Heart left ventricle (tissue), 16 donors: ENCODE measurements at regions not wholly inside any gene's neighbourhood (a gene's known extent, or its start where the extent isn't known, plus 50 kb on each side); places are given as distances from the start of the nearest gene placed in this dataset.

ENCODE experiments used
- ATAC-seq, 4 donors: fragments of 200-7000 bp; cut with Tn5 transposase; one replicate each; pipeline ENCODE4 v1.9.1; 2020 to 2022; ENCODE audit warnings: moderate library complexity in 4 of 4, mild to moderate bottlenecking in 3 of 4, moderate number of reproducible peaks in 1 of 4
- DNase-seq, 5 donors: peaks; one replicate each; pipeline ENCODE4 v3.0.0-alpha.2; 2020
- H3K27ac ChIP-seq, 12 donors: fragments of 200-600 bp; sonication (generic) in 4 of 12; one replicate each; pipeline versions ENCODE4 v1.5.0 to v1.8.0; 2016 to 2022; ENCODE audit warnings: mild to moderate bottlenecking in 2 of 12
- H3K27me3 ChIP-seq, 9 donors: fragments of 200-600 bp; sonication (generic) in 2 of 9; one replicate each; pipeline versions ENCODE4 v1.5.1 to v1.8.0; 2016 to 2022; ENCODE audit warnings: mild to moderate bottlenecking in 3 of 9
- H3K36me3 ChIP-seq, 9 donors: fragments of 200-600 bp; sonication (generic) in 2 of 9; one replicate each; pipeline versions ENCODE4 v1.5.0 to v1.8.0; 2018 to 2022; ENCODE audit warnings: mild to moderate bottlenecking in 2 of 9
- H3K4me1 ChIP-seq, 12 donors: fragments of 200-600 bp; sonication (generic) in 4 of 12; one replicate each; pipeline versions ENCODE4 v1.5.0 to v1.8.0; 2016 to 2022; ENCODE audit warnings: mild to moderate bottlenecking in 3 of 12
- H3K4me3 ChIP-seq, 12 donors: fragments of 200-600 bp; sonication (generic) in 4 of 12; one replicate each; pipeline versions ENCODE4 v1.5.0 to v1.8.0; 2017 to 2022; ENCODE audit warnings: mild to moderate bottlenecking in 9 of 12, moderate library complexity in 4 of 12
- H3K9me3 ChIP-seq, 12 donors: fragments of 200-600 bp; sonication (generic) in 4 of 12; one replicate each; pipeline versions ENCODE4 v1.5.0 to v1.8.0; 2016 to 2022; ENCODE audit warnings: mild to moderate bottlenecking in 1 of 12
- CTCF ChIP-seq, 12 donors: fragments of 200-600 bp; sonication (generic) in 4 of 12; IDR thresholded peaks; one replicate each; pipeline versions ENCODE4 v1.5.0 to v1.8.0; 2018 to 2022; ENCODE audit warnings: antibody characterized with exemption in 12 of 12, mild to moderate bottlenecking in 5 of 12
- POLR2A ChIP-seq, 2 donors: fragments of 450-650 bp; IDR thresholded peaks; one replicate each; pipeline ENCODE4 v1.6.1; 2017; ENCODE audit warnings: antibody characterized with exemption in 2 of 2, mild to moderate bottlenecking in 2 of 2, moderate library complexity in 2 of 2
- WGBS, 4 donors: extraction: QIAGEN DNeasy Blood & Tissue Kit in 2 of 4; methylation state at CpG; one replicate each; pipeline versions ENCODE4 v1.1.5 to v1.1.7; 2013 to 2018; 5-methylcytosine and 5-hydroxymethylcytosine counted together
- intact Hi-C, 10 donors: fragments of 100-400 bp; cut with DNase I; formaldehyde crosslinking; loops; one replicate each; pipeline versions ENCODE4 v1.11.1 to v1.14.2; 2022
- donor health status: ischemic (EF 13 %, LVEDD 7.1; RV severe dilation, severe dysfunction).
- donor health status: healthy with polysubstance abuse.
- donor health status: DM: no; HTN: yes; CAD: no.
- donor health status: DM: no; HTN: no; CAD: no.
- donor health status: ischemic (EF 25% LVEDD 6.9; RV normal size, moderate dysfunction).
- donor health status: ischemic (EF 25% LVEDD 5.7; RV mildly dilated, moderate dysfunction).
- donor health status: healthy.
- donor health status: DM: yes; HTN: yes; CAD: no.
- donor health status: ischemic (EF 35%, LVEDD 5.7; RV mildly dilated, moderate dysfunction).
- donor health status: nonischemic (EF 11% LVEDD 7.7; RV severe dilation, severe dysfunction).
- donor health status: DM: yes; HTN: yes; CAD: no.
- donor health status: PGD.
- donor health status: ischemic (EF 29% LVEDD 5.4; RV normal size, mild dysfunction).
- donor health status: nonischemic (EF 23%, LVEDD 6.1; RV moderate dilation, normal function).

- H3K9me3 ChIP-seq = no peaks in the 10 kb centered on the region
- no peaks in the 10 kb centered on the region for H3K4me1 ChIP-seq
- WGBS, 4 donors = 82 to 89% (median 85%) methylated on average over 5 of the region's 5 CpGs
- H3K27ac ChIP-seq = no peak overlapping the region
- H3K27me3 ChIP-seq = peaks cover 0 to 3% (median 0%) of the 10 kb centered on the region in 9 donors
- TF ChIP-seq POLR2A (IDR thresholded peaks at IDR 0.05) = no peak
- TF ChIP-seq CTCF (IDR thresholded peaks at IDR 0.05) = no peak
- intact Hi-C loops = no loop called here
- H3K4me3 ChIP-seq = no peak overlapping the region
- no peak for DNase-seq
- no peaks in the 10 kb centered on the region for H3K36me3 ChIP-seq
- no peak for ATAC-seq
Observed at GRCh38 chr18:75862458-75862857, 435.0 kb upstream of the SMIM21 start.

- no peak overlapping the region for H3K27ac ChIP-seq
- no peaks in the 10 kb centered on the region for H3K4me1 ChIP-seq
- TF ChIP-seq POLR2A (IDR thresholded peaks at IDR 0.05) = no peak
- TF ChIP-seq CTCF (IDR thresholded peaks at IDR 0.05) = no peak
- no peaks in the 10 kb centered on the region for H3K36me3 ChIP-seq
- no peak for ATAC-seq
- H3K27me3 ChIP-seq = peaks cover 0 to 3% (median 0%) of the 10 kb centered on the region in 9 donors
- no peak overlapping the region for H3K4me3 ChIP-seq
- 80 to 88% (median 86%) methylated on average over 7 of the region's 7 CpGs for WGBS, 4 donors
- intact Hi-C loops = no loop called here
- no peak for DNase-seq
- no peaks in the 10 kb centered on the region for H3K9me3 ChIP-seq
Observed at GRCh38 chr18:75860166-75860565, 432.7 kb upstream of the SMIM21 start.

GRCh38 chr18:75859533-75859932 is 432.0 kb upstream of the SMIM21 start:
- Histone ChIP-seq H3K27me3 (peaks cover 0 to 3% (median 0%) of the 10 kb centered on the region in 9 donors), H3K4me1 (no peaks in the 10 kb centered on the region), H3K36me3 (no peaks in the 10 kb centered on the region), H3K27ac (no peak overlapping the region), H3K4me3 (no peak overlapping the region), H3K9me3 (no peaks in the 10 kb centered on the region)
- intact Hi-C loops = loop anchor here in 1 of 10 donors (10.0 kb wide), 1 partner anchor 55 kb away; no protein-coding TSS in a partner anchor
- 68 to 79% (median 75%) methylated on average over 5 of the region's 5 CpGs for WGBS, 4 donors
- TF ChIP-seq CTCF (IDR thresholded peaks at IDR 0.05) (no peak), POLR2A (IDR thresholded peaks at IDR 0.05) (no peak)
- DNase-seq = no peak
- no peak for ATAC-seq

- TF ChIP-seq POLR2A (IDR thresholded peaks at IDR 0.05) (no peak), CTCF (IDR thresholded peaks at IDR 0.05) (no peak)
- no peaks in the 10 kb centered on the region for H3K9me3 ChIP-seq
- DNase-seq (no peak), ATAC-seq (no peak)
- H3K27me3 ChIP-seq = peaks cover 0 to 3% (median 0%) of the 10 kb centered on the region in 9 donors
- no peak overlapping the region for H3K4me3 ChIP-seq
- no peaks in the 10 kb centered on the region for H3K4me1 ChIP-seq
- intact Hi-C loops = loop anchor here in 1 of 10 donors (10.0 kb wide), 1 partner anchor 56 kb away; no protein-coding TSS in a partner anchor
- no peaks in the 10 kb centered on the region for H3K36me3 ChIP-seq
- WGBS, 4 donors = 67 to 69% (median 67%) methylated on average over 2 of the region's 2 CpGs
- no peak overlapping the region for H3K27ac ChIP-seq
Observed at GRCh38 chr18:75858754-75859153, 431.3 kb upstream of the SMIM21 start.
